DND-41 (cell line): ENCODE measurements at regions not wholly inside any gene's neighbourhood (a gene's known extent, or its start where the extent isn't known, plus 50 kb on each side); places are given as distances from the start of the nearest gene placed in this dataset.

Experiments used
- ATAC-seq: fragments of 200-7000 bp; cut with Tn5 transposase; 3 replicates; pipeline ENCODE4 v1.9.1; 2021; ENCODE audit warnings: low read depth; ENCODE audit not compliant: insufficient read depth
- DNase-seq: peaks from one replicate; pipeline ENCODE4 v3.0.0-alpha.2; 2020
- H2AFZ ChIP-seq: 2 replicates; pipeline ENCODE4 v1.6.0; 2012; ENCODE audit warnings: low read depth, low read length
- H3K27ac ChIP-seq: 2 replicates; pipeline ENCODE4 v1.5.1; 2012; ENCODE audit warnings: low read length, inconsistent platforms
- H3K27me3 ChIP-seq: fragments of 200-600 bp; sonication (generic); 2 replicates; pipeline ENCODE4 v1.6.0; 2012; ENCODE audit warnings: low read length, mild to moderate bottlenecking, inconsistent platforms; ENCODE audit not compliant: insufficient read depth, poor library complexity
- H3K36me3 ChIP-seq: 2 replicates; pipeline ENCODE4 v1.5.1; 2012; ENCODE audit warnings: low read length, inconsistent platforms; ENCODE audit not compliant: insufficient read depth
- H3K4me1 ChIP-seq: 2 replicates; pipeline ENCODE4 v1.5.1; 2012; ENCODE audit warnings: mild to moderate bottlenecking, low read length; ENCODE audit not compliant: insufficient read depth
- H3K4me2 ChIP-seq: 2 replicates; pipeline ENCODE4 v1.6.0; 2012; ENCODE audit warnings: mild to moderate bottlenecking, moderate library complexity, low read length, inconsistent platforms; ENCODE audit not compliant: insufficient read depth
- H3K4me3 ChIP-seq, 2 experiments: fragments of 200-600 bp in 1 of 2; shearing (Covaris generic) in 1 of 2; 2 replicates each; pipeline ENCODE4 v1.5.1; 2012 to 2016; ENCODE audit warnings: inconsistent platforms in 2 of 2, low read length in 2 of 2, mild to moderate bottlenecking in 2 of 2, low read depth in 1 of 2, moderate library complexity in 1 of 2
- H3K79me2 ChIP-seq: 2 replicates; pipeline ENCODE4 v1.6.0; 2012; ENCODE audit warnings: low read length, inconsistent platforms; ENCODE audit not compliant: insufficient read depth
- H3K9ac ChIP-seq: 2 replicates; pipeline ENCODE4 v1.6.0; 2012; ENCODE audit warnings: low read depth, mild to moderate bottlenecking, inconsistent platforms, low read length, moderate library complexity
- H3K9me3 ChIP-seq: 2 replicates; pipeline ENCODE4 v1.5.1; 2012; ENCODE audit warnings: low read length, moderate library complexity, mild to moderate bottlenecking, inconsistent platforms; ENCODE audit not compliant: insufficient read depth, severe bottlenecking
- H4K20me1 ChIP-seq: 2 replicates; pipeline ENCODE4 v1.6.0; 2012; ENCODE audit warnings: low read length; ENCODE audit not compliant: insufficient read depth
- CTCF ChIP-seq: IDR thresholded peaks from 2 replicates; pipeline ENCODE4 v1.5.1; 2012; ENCODE audit warnings: borderline replicate concordance, low read length, moderate library complexity, mild to moderate bottlenecking; ENCODE audit not compliant: poor library complexity, severe bottlenecking; ENCODE audit errors: extremely low read depth
- EZH2 ChIP-seq: IDR thresholded peaks from 3 replicates; pipeline ENCODE4 v1.6.1; 2012; ENCODE audit warnings: borderline replicate concordance, low read depth, mild to moderate bottlenecking, moderate library complexity, low read length, inconsistent platforms; ENCODE audit not compliant: severe bottlenecking

GRCh38 chr11:101331411-101331810, 201.8 kb upstream of the PGR start:
- H3K4me3 ChIP-seq, result no peak overlapping the region
- H3K4me2 ChIP-seq, result no peak overlapping the region
- H3K4me1 ChIP-seq, result no peaks in the 10 kb centered on the region
- ATAC-seq (no peak), DNase-seq (no peak)
- no peaks in the 10 kb centered on the region for H4K20me1 ChIP-seq
- H3K27me3 ChIP-seq, result no peaks in the 10 kb centered on the region
- H3K27ac ChIP-seq, result no peak overlapping the region
- H3K36me3 ChIP-seq, result no peaks in the 10 kb centered on the region
- no peaks in the 10 kb centered on the region for H3K9me3 ChIP-seq
- no peak overlapping the region for H2AFZ ChIP-seq
- TF ChIP-seq EZH2, result no peak
- TF ChIP-seq CTCF, result no peak
- no peak overlapping the region for H3K9ac ChIP-seq
- H3K79me2 ChIP-seq, result no peaks in the 10 kb centered on the region

DNA sequence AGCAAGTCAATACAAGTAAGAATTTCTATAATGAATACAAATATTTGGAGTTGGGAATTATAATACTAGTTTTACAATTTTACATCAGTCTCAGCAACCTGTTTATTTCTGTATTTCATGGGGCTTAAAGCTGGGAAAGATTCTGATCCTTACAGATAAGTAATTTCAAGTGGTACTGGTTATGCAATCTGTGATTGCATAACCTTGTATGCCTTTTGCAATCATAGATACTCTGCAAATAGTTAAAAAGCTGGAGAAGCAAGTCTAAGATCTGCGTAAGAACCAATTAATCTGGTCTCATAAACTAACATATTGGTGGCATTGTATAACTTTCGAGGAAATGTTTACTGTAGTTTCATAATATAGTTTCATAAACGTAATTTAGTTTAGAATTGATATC, 198.3 kb upstream of the PGR start:
- no peak for TF ChIP-seq EZH2
- no peak for TF ChIP-seq CTCF
- H3K27ac ChIP-seq, result no peak overlapping the region
- DNase-seq (no peak), ATAC-seq (no peak)
- no peaks in the 10 kb centered on the region for H3K4me1 ChIP-seq
- H2AFZ ChIP-seq, result no peak overlapping the region
- H3K9me3 ChIP-seq, result no peaks in the 10 kb centered on the region
- H4K20me1 ChIP-seq, result no peaks in the 10 kb centered on the region
- H3K4me2 ChIP-seq, result no peak overlapping the region
- no peak overlapping the region for H3K4me3 ChIP-seq
- no peak overlapping the region for H3K9ac ChIP-seq
- H3K79me2 ChIP-seq, result no peaks in the 10 kb centered on the region
- no peaks in the 10 kb centered on the region for H3K36me3 ChIP-seq
- no peaks in the 10 kb centered on the region for H3K27me3 ChIP-seq

- no peaks in the 10 kb centered on the region for H3K4me1 ChIP-seq
- no peaks in the 10 kb centered on the region for H3K36me3 ChIP-seq
- no peak overlapping the region for H2AFZ ChIP-seq
- DNase-seq (no peak), ATAC-seq (no peak)
- H3K27ac ChIP-seq, result no peak overlapping the region
- H4K20me1 ChIP-seq, result no peaks in the 10 kb centered on the region
- no peak overlapping the region for H3K4me2 ChIP-seq
- H3K9me3 ChIP-seq, result no peaks in the 10 kb centered on the region
- no peak overlapping the region for H3K4me3 ChIP-seq
- H3K79me2 ChIP-seq, result no peaks in the 10 kb centered on the region
- H3K9ac ChIP-seq, result no peak overlapping the region
- no peaks in the 10 kb centered on the region for H3K27me3 ChIP-seq
- TF ChIP-seq CTCF, result no peak
- TF ChIP-seq EZH2, result no peak
These were observed 196.5 kb upstream of the PGR start for GRCh38 chr11:101326141-101326540.

DNA sequence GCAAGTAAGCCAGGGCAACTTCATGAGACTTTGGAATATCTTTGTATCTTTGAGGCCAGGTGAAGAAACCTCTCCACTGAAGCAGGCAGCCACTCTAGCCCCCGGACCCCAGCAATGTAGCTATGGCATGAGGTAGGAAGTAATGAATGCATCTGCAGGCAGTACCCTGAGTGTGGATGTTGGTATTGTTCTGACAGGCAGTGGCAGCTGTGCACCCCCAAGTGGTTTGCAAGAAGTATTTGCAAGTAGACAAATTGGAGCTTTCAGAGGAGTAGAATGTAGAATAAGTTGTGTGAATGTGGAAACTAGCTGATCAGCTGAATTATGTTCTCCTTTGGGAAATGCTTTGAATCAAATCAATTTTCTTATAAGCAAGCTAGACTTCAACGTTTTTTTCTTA, 194.4 kb upstream of the PGR start:
- no peak overlapping the region for H2AFZ ChIP-seq
- no peak for TF ChIP-seq EZH2
- H3K36me3 ChIP-seq, result no peaks in the 10 kb centered on the region
- no peak overlapping the region for H3K27ac ChIP-seq
- no peak for ATAC-seq
- no peaks in the 10 kb centered on the region for H3K9me3 ChIP-seq
- no peak for DNase-seq
- no peak overlapping the region for H3K9ac ChIP-seq
- no peak overlapping the region for H3K4me2 ChIP-seq
- no peaks in the 10 kb centered on the region for H3K4me1 ChIP-seq
- no peaks in the 10 kb centered on the region for H3K27me3 ChIP-seq
- H3K4me3 ChIP-seq, result no peak overlapping the region
- H3K79me2 ChIP-seq, result no peaks in the 10 kb centered on the region
- H4K20me1 ChIP-seq, result no peaks in the 10 kb centered on the region
